ENCODE measurements at regions not wholly inside any gene's neighbourhood (a gene's known extent, or its start where the extent isn't known, plus 50 kb on each side); places are given as distances from the start of the nearest gene placed in this dataset.

- no peak for TF ChIP-seq CTCF (IDR thresholded peaks at IDR 0.05; ENCODE audit: extremely low read depth, missing control alignments)
- DNase-seq (ENCODE audit: low spot score) = no peak
Measured at GRCh38 chr16:66260522-66261254, 105.8 kb upstream of the CDH5 start.

GRCh38 chr16:66258916-66259845 lies 107.3 kb upstream of the CDH5 start:
- TF ChIP-seq CTCF (IDR thresholded peaks at IDR 0.05; ENCODE audit: extremely low read depth, missing control alignments) = no peak
- DNase-seq (ENCODE audit: low spot score) = no peak

GRCh38 chr16:66256919-66257318 lies 109.6 kb upstream of the CDH5 start:
- no peak for TF ChIP-seq CTCF (IDR thresholded peaks at IDR 0.05; ENCODE audit: extremely low read depth, missing control alignments)
- DNase-seq (ENCODE audit: low spot score) = no peak

GRCh38 chr16:66255647-66256046 lies 110.8 kb upstream of the CDH5 start:
- no peak for DNase-seq (ENCODE audit: low spot score)
- no peak for TF ChIP-seq CTCF (IDR thresholded peaks at IDR 0.05; ENCODE audit: extremely low read depth, missing control alignments)

- TF ChIP-seq CTCF (IDR thresholded peaks at IDR 0.05; ENCODE audit: extremely low read depth, missing control alignments) = no peak
- DNase-seq (ENCODE audit: low spot score) = no peak
Measured at GRCh38 chr16:66254751-66255150, 111.7 kb upstream of the CDH5 start.

GRCh38 chr16:66254106-66254505 lies 112.4 kb upstream of the CDH5 start:
- no peak for DNase-seq (ENCODE audit: low spot score)
- no peak for TF ChIP-seq CTCF (IDR thresholded peaks at IDR 0.05; ENCODE audit: extremely low read depth, missing control alignments)
